H1 (cell line): ENCODE measurements at regions not wholly inside any gene's neighbourhood (a gene's known extent, or its start where the extent isn't known, plus 50 kb on each side); places are given as distances from the start of the nearest gene placed in this dataset.

Experiments used
- CTCF ChIA-PET: fragments of 300-600 bp; sonication (Branson Sonifier 250); formaldehyde crosslinking; loops from one replicate; lab custom pipeline; 2021; ENCODE audit not compliant: partially characterized antibody; lab: Charles Lee
- POLR2A ChIA-PET: fragments of 300-600 bp; sonication (Branson Sonifier 250); formaldehyde crosslinking; loops from one replicate; lab custom pipeline; 2021; ENCODE audit warnings: inconsistent platforms; ENCODE audit not compliant: partially characterized antibody; lab: Charles Lee
- DNase-seq, 2 experiments: peaks; one replicate each; pipeline versions ENCODE4 v3.0.0 to v3.0.0-alpha.2; 2010 to 2022; ENCODE audit warnings: low spot score in 2 of 2, low read depth in 1 of 2, mixed read lengths in 1 of 2
- FAIRE-seq: peaks from 2 replicates; lab custom pipeline; 2011; peaks lifted over from hg19 to GRCh38; lab: Jason Lieb, UNC
- H2AFZ ChIP-seq: 2 replicates; pipeline ENCODE4 v1.8.1; 2012; ENCODE audit warnings: low read length, inconsistent platforms
- H2AK5ac ChIP-seq: 2 replicates; pipeline ENCODE4 v1.6.1; 2013; ENCODE audit warnings: low read depth, low read length
- H2BK120ac ChIP-seq: replicated peaks from 2 replicates; pipeline ENCODE3; 2013; ENCODE audit warnings: low read depth, low read length, inconsistent platforms
- H2BK12ac ChIP-seq: 2 replicates; pipeline ENCODE4 v1.6.1; 2013; ENCODE audit warnings: low read depth, low read length
- H2BK15ac ChIP-seq: 2 replicates; pipeline ENCODE4 v1.6.1; 2013; ENCODE audit warnings: low read length
- H2BK20ac ChIP-seq: 2 replicates; pipeline ENCODE4 v1.6.1; 2013; ENCODE audit warnings: low read length
- H2BK5ac ChIP-seq: 2 replicates; pipeline ENCODE4 v1.6.1; 2013; ENCODE audit warnings: low read depth, low read length
- H3K14ac ChIP-seq: 2 replicates; pipeline ENCODE4 v1.6.1; 2013; ENCODE audit warnings: inconsistent platforms; ENCODE audit not compliant: insufficient read length
- H3K18ac ChIP-seq: 2 replicates; pipeline ENCODE4 v1.6.1; 2013; ENCODE audit warnings: low read length; ENCODE audit errors: extremely low read depth
- H3K23ac ChIP-seq: 2 replicates; pipeline ENCODE4 v1.6.1; 2013; ENCODE audit warnings: inconsistent platforms; ENCODE audit not compliant: insufficient read length
- H3K23me2 ChIP-seq: 2 replicates; pipeline ENCODE4 v1.6.1; 2013; ENCODE audit warnings: low read depth, low read length
- H3K27ac ChIP-seq: 2 replicates; pipeline ENCODE4 v1.6.1; 2011; ENCODE audit warnings: low read depth, low read length, inconsistent platforms
- H3K27me3 ChIP-seq, 4 experiments: replicated peaks in 1 of 4; 1 replicate in 1 of 4; 2 replicates in 3 of 4; pipeline versions ENCODE4 v1.6.1 to v1.8.1; 2011 to 2013; ENCODE audit warnings: low read length in 3 of 4, mild to moderate bottlenecking in 3 of 4, inconsistent platforms in 2 of 4, mixed read lengths in 2 of 4, moderate library complexity in 1 of 4; ENCODE audit not compliant: control insufficient read depth in 3 of 4, insufficient read depth in 3 of 4; ENCODE audit errors: extremely low read depth in 1 of 4
- H3K36me3 ChIP-seq, 4 experiments: 2 replicates each; pipeline versions ENCODE4 v1.6.1 to v1.8.1; 2011 to 2013; ENCODE audit warnings: mild to moderate bottlenecking in 4 of 4, low read length in 3 of 4, moderate library complexity in 2 of 4, control low read depth in 1 of 4, inconsistent platforms in 1 of 4; ENCODE audit not compliant: insufficient read depth in 4 of 4, control insufficient read depth in 2 of 4
- H3K4ac ChIP-seq: replicated peaks from 2 replicates; pipeline ENCODE3; 2013; ENCODE audit warnings: low read length, low read depth, mixed read lengths, inconsistent platforms; ENCODE audit not compliant: insufficient read length
- H3K4me1 ChIP-seq, 4 experiments: replicated peaks in 1 of 4; 1 replicate in 1 of 4; 2 replicates in 3 of 4; pipeline versions ENCODE4 v1.6.1 to v1.8.1; 2011 to 2013; ENCODE audit warnings: low read length in 3 of 4, inconsistent platforms in 2 of 4, mixed read lengths in 1 of 4; ENCODE audit not compliant: insufficient read depth in 4 of 4, control insufficient read depth in 3 of 4
- H3K4me2 ChIP-seq, 2 experiments: 2 replicates each; pipeline versions ENCODE4 v1.6.1 to v1.8.1; 2011 to 2013; ENCODE audit warnings: low read depth in 2 of 2, low read length in 2 of 2, control low read depth in 1 of 2, inconsistent platforms in 1 of 2, mild to moderate bottlenecking in 1 of 2; ENCODE audit not compliant: insufficient read depth in 1 of 2
- H3K4me3 ChIP-seq, 4 experiments: fragments of 200-600, 300-600 bp in 1 of 4; sonication (generic), shearing (Covaris generic), sonication (Bioruptor Twin) in 1 of 4; 2 replicates each; pipeline versions ENCODE4 v1.5.1 to v1.8.1; 2011 to 2016; ENCODE audit warnings: low read length in 4 of 4, low read depth in 3 of 4, control low read depth in 2 of 4, inconsistent platforms in 2 of 4, mild to moderate bottlenecking in 2 of 4, mixed read lengths in 1 of 4, moderate library complexity in 1 of 4; ENCODE audit not compliant: insufficient read depth in 2 of 4; ENCODE audit errors: extremely low read depth in 1 of 4
- H3K56ac ChIP-seq: replicated peaks from 2 replicates; pipeline ENCODE3; 2013; ENCODE audit warnings: low read depth, mild to moderate bottlenecking, mixed read lengths, low read length, inconsistent platforms; ENCODE audit not compliant: insufficient read length
- H3K79me1 ChIP-seq: 2 replicates; pipeline ENCODE4 v1.6.1; 2013; ENCODE audit warnings: low read depth, low read length, control low read depth
- H3K79me2 ChIP-seq, 2 experiments: 2 replicates each; pipeline versions ENCODE4 v1.6.1 to v1.8.1; 2012 to 2013; ENCODE audit warnings: low read length in 2 of 2, mild to moderate bottlenecking in 2 of 2, inconsistent platforms in 1 of 2; ENCODE audit not compliant: insufficient read depth in 2 of 2, control insufficient read depth in 1 of 2
- H3K9ac ChIP-seq, 4 experiments: replicated peaks in 1 of 4; 1 replicate in 1 of 4; 2 replicates in 3 of 4; pipeline versions ENCODE4 v1.6.1 to v1.8.1; 2011 to 2013; ENCODE audit warnings: low read depth in 3 of 4, low read length in 3 of 4, control low read depth in 2 of 4, mild to moderate bottlenecking in 2 of 4, moderate library complexity in 2 of 4, inconsistent platforms in 1 of 4; ENCODE audit errors: extremely low read depth in 1 of 4
- H3K9me3 ChIP-seq, 2 experiments: 2 replicates each; pipeline versions ENCODE4 v1.6.1 to v1.8.1; 2012 to 2013; ENCODE audit warnings: mild to moderate bottlenecking in 2 of 2, moderate library complexity in 2 of 2, control low read depth in 1 of 2, inconsistent platforms in 1 of 2, low read depth in 1 of 2, low read length in 1 of 2, mixed read lengths in 1 of 2; ENCODE audit not compliant: insufficient read depth in 2 of 2
- H4K20me1 ChIP-seq, 2 experiments: replicated peaks in 1 of 2; 2 replicates each; pipeline versions ENCODE3 to v1.8.1; 2011 to 2013; ENCODE audit warnings: inconsistent platforms in 2 of 2, low read length in 2 of 2, mild to moderate bottlenecking in 1 of 2; ENCODE audit not compliant: insufficient read depth in 2 of 2, control insufficient read depth in 1 of 2
- H4K5ac ChIP-seq: 2 replicates; pipeline ENCODE4 v1.6.1; 2013; ENCODE audit warnings: low read length, low read depth, mixed read lengths, inconsistent platforms; ENCODE audit not compliant: insufficient read length
- H4K8ac ChIP-seq: 2 replicates; pipeline ENCODE4 v1.8.0; 2013; ENCODE audit warnings: mild to moderate bottlenecking, moderate library complexity, low read length, inconsistent platforms; ENCODE audit not compliant: insufficient read depth; ENCODE audit errors: extremely low read depth
- H4K91ac ChIP-seq: replicated peaks from 2 replicates; pipeline ENCODE3; 2013; ENCODE audit warnings: low read length, mixed read lengths, inconsistent platforms; ENCODE audit not compliant: insufficient read length
- POLR2A ChIP-seq, 2 experiments: IDR thresholded peaks; 1 replicate in 1 of 2; 2 replicates in 1 of 2; pipeline ENCODE4 v1.6.1; 2011; ENCODE audit warnings: low read depth in 2 of 2, low read length in 2 of 2, mild to moderate bottlenecking in 2 of 2; ENCODE audit errors: control extremely low read depth in 1 of 2
- RAD21 ChIP-seq, 2 experiments: IDR thresholded peaks in 1 of 2; conservative IDR thresholded peaks in 1 of 2; 2 replicates each; pipeline ENCODE4 v1.6.1; 2011; ENCODE audit warnings: low read depth in 2 of 2, low read length in 2 of 2, improper control_type of control experiment in 1 of 2, inconsistent platforms in 1 of 2, mild to moderate bottlenecking in 1 of 2, moderate library complexity in 1 of 2
- WGBS, 2 experiments: shearing (Covaris generic) in 1 of 2; methylation state at CpG; one replicate each; pipeline versions ENCODE4 v1.1.6 to v1.1.7; 2013 to 2015; ENCODE audit warnings: low lambda C conversion rate in 2 of 2, mixed read lengths in 2 of 2, inconsistent platforms in 1 of 2, low coverage in 1 of 2, missing lambda C conversion rate in 1 of 2; ENCODE audit not compliant: insufficient replicate concordance in 2 of 2, insufficient coverage in 1 of 2, insufficient read length in 1 of 2; ENCODE audit errors: extremely low coverage in 1 of 2, missing lambda C conversion rate in 1 of 2; 5-methylcytosine and 5-hydroxymethylcytosine counted together
- TF ChIP-seq, protein P1 (sequence below), 3 experiments: IDR thresholded peaks; 1 replicate in 2 of 3; 2 replicates in 1 of 3; pipeline versions ENCODE4 v1.5.1 to v1.6.1; 2011; ENCODE audit warnings: low read length in 3 of 3, mild to moderate bottlenecking in 3 of 3, inconsistent platforms in 2 of 3, low read depth in 1 of 3, moderate library complexity in 1 of 3; ENCODE audit not compliant: insufficient read depth in 1 of 3; ENCODE audit errors: control extremely low read depth in 1 of 3

DNA sequence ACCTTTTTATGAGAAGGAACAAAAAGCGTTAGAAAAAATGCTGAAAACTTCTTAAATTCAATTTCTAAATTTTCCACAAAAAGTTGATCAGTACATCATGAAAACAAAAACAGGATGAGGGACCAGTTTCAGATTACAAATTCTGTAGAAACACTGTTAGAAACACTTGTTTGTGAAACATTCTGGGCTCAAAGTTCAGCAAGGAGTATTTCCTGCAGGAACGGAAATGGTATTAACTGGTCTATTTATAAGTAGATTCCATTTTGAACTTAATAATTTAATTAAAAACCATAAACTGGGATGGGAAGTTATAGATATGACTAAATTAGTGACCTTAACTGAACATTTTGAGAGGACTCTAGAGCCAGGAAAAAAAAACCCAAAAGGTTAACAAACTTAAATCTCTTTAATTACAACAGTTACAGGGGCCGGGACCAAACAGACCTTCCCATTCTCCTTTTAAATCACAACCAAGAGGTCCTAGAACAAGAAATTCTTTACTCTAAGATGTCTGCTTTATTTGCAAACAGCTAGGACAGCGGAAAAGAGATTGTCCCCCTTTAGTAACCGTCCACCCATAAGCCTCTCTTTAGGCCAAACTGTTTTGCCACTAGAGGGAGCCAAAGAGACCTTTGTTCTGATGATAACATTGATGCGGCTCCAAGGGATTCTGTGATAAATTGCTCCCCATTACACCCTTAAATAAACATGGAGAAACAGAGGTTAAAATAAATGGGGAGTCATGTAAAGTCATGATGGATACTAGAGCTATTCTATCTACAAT is 69.0 kb upstream of the RERGL start:
- Histone ChIP-seq H2BK120ac (no peak overlapping the region), H3K14ac (no peak overlapping the region), H3K9me3 (peaks cover 3 to 6% of the 10 kb centered on the region in 2 experiments; a peak in 2 of 4 replicates), H3K9ac (no peak overlapping the region), H2BK20ac (no peak overlapping the region), H3K56ac (no peak overlapping the region), H4K5ac (no peak overlapping the region), H2BK5ac (no peak overlapping the region), H3K23me2 (no peaks in the 10 kb centered on the region), H4K91ac (no peak overlapping the region), H2BK12ac (no peak overlapping the region), H3K4me3 (no peak overlapping the region), H3K79me2 (no peaks in the 10 kb centered on the region), H3K4me1 (peaks cover 0 to 3% (median under 1%) of the 10 kb centered on the region in 4 experiments; a peak in 3 of 7 replicates), H3K36me3 (peaks cover 0 to 4% (median 0%) of the 10 kb centered on the region in 4 experiments; a peak in 1 of 8 replicates), H2AFZ (no peak overlapping the region), H4K8ac (no peak overlapping the region), H3K27ac (no peak overlapping the region), H3K79me1 (no peaks in the 10 kb centered on the region), H2BK15ac (no peak overlapping the region), H3K4ac (no peak overlapping the region), H3K4me2 (no peak overlapping the region), H3K27me3 (no peaks in the 10 kb centered on the region), H3K23ac (no peak overlapping the region), H4K20me1 (no peaks in the 10 kb centered on the region), H2AK5ac (no peak overlapping the region), H3K18ac (no peak overlapping the region)
- CTCF ChIA-PET, result interaction anchor here (0.6 to 2.0 kb wide), 11 partner anchors 8 to 973 kb away, joined by 3 to 19 read pairs (median 3); no protein-coding TSS in a partner anchor
- DNase-seq (peak in 1 of 2 experiments; percentile 54), FAIRE-seq (peak; percentile 86)
- TF ChIP-seq POLR2A (IDR thresholded peaks at IDR 0.05; ENCODE audit: control extremely low read depth in 1 of 2, low read depth in 2 of 2, low read length in 2 of 2) (no peak), RAD21 (IDR thresholded peaks at IDR 0.05 in 1 of 2, conservative IDR thresholded peaks at IDR 0.05 in 1 of 2; ENCODE audit: low read depth in 2 of 2, low read length in 2 of 2) (peak; percentile 40 to 59)
- TF ChIP-seq, protein P1, sequence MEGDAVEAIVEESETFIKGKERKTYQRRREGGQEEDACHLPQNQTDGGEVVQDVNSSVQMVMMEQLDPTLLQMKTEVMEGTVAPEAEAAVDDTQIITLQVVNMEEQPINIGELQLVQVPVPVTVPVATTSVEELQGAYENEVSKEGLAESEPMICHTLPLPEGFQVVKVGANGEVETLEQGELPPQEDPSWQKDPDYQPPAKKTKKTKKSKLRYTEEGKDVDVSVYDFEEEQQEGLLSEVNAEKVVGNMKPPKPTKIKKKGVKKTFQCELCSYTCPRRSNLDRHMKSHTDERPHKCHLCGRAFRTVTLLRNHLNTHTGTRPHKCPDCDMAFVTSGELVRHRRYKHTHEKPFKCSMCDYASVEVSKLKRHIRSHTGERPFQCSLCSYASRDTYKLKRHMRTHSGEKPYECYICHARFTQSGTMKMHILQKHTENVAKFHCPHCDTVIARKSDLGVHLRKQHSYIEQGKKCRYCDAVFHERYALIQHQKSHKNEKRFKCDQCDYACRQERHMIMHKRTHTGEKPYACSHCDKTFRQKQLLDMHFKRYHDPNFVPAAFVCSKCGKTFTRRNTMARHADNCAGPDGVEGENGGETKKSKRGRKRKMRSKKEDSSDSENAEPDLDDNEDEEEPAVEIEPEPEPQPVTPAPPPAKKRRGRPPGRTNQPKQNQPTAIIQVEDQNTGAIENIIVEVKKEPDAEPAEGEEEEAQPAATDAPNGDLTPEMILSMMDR (IDR thresholded peaks at IDR 0.05; ENCODE audit: control extremely low read depth in 1 of 3, insufficient read depth in 1 of 3, low read depth in 1 of 3, low read length in 3 of 3), result peak in 2 of 3 experiments; percentile 63 to 84; a peak in 3 of 4 replicates
- POLR2A ChIA-PET, result no interaction called here
- WGBS, 2 experiments, result 83% methylated on average over 6 of the region's 6 CpGs; no CpG with 5 or more reads in 1 of the 2 experiments
